ENCODE measurements at regions not wholly inside any gene's neighbourhood (a gene's known extent, or its start where the extent isn't known, plus 50 kb on each side); places are given as distances from the start of the nearest gene placed in this dataset.

DNA sequence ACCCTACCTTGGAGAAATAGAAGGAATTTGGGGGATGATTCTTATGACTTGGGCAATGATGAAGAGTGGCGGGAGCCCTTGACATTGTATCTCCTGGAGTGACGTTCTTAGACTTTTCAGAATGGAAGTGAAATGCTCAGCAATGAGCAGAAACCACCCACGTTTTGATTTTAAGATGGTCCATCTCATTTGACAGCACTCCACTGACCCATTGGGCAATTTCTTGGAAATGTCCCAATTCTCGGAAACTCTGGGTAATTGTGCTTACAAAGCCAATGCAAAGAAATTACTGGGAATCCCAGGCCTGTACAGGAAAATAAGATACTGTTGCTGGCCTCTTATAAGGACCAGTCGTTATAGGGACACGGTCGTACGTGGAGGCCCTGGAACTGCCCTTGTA, 170.0 kb upstream of the COPS8 start:
- TF ChIP-seq EP300 (IDR thresholded peaks at IDR 0.05) (no peak), POLR2AphosphoS5 (IDR thresholded peaks at IDR 0.05) (no peak), POLR2A (IDR thresholded peaks at IDR 0.05) (no peak)
- TF ChIP-seq, protein P1, sequence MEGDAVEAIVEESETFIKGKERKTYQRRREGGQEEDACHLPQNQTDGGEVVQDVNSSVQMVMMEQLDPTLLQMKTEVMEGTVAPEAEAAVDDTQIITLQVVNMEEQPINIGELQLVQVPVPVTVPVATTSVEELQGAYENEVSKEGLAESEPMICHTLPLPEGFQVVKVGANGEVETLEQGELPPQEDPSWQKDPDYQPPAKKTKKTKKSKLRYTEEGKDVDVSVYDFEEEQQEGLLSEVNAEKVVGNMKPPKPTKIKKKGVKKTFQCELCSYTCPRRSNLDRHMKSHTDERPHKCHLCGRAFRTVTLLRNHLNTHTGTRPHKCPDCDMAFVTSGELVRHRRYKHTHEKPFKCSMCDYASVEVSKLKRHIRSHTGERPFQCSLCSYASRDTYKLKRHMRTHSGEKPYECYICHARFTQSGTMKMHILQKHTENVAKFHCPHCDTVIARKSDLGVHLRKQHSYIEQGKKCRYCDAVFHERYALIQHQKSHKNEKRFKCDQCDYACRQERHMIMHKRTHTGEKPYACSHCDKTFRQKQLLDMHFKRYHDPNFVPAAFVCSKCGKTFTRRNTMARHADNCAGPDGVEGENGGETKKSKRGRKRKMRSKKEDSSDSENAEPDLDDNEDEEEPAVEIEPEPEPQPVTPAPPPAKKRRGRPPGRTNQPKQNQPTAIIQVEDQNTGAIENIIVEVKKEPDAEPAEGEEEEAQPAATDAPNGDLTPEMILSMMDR (IDR thresholded peaks at IDR 0.05): no peak
- WGBS, 2 donors: 83 to 91% methylated on average over 8 of the region's 8 CpGs
- no peak for DNase-seq

DNA sequence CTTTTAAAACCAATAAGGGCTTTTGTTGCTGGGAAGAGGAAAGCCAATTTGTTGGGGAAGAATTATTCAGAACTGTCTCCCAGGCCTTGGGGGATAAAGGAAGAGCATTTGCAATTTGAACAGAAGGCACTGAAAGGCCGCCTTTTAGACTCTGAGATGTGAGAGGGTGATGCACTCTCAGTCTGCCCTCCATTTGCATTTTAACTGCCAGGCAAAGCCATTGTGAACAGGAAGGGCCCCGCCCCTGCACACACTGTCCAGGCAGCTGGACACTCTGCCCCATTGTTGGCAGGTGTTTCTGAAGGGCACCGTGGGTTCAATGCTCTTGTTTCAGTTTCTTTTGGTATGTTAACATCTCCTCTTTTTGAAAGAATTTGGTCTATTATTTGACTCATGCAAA, 169.5 kb upstream of the COPS8 start:
- Histone ChIP-seq H3K27me3 (peaks cover 0 to 3% (median 0%) of the 10 kb centered on the region in 3 donors), H3K4me3 (no peak overlapping the region), H3K4me1 (no peaks in the 10 kb centered on the region), H3K27ac (no peak overlapping the region), H3K36me3 (no peaks in the 10 kb centered on the region), H3K9me3 (no peaks in the 10 kb centered on the region)
- intact Hi-C loops (cut with DNase I): no loop called here
- no peak for DNase-seq
- no peak for TF ChIP-seq POLR2A (IDR thresholded peaks at IDR 0.05)
- TF ChIP-seq, protein P1 (IDR thresholded peaks at IDR 0.05): no peak
- no peak for TF ChIP-seq POLR2AphosphoS5 (IDR thresholded peaks at IDR 0.05)
- TF ChIP-seq EP300 (IDR thresholded peaks at IDR 0.05): no peak
- 39 to 74% methylated on average over 3 of the region's 3 CpGs for WGBS, 2 donors

More for the DNA sequence above, 170.0 kb upstream of the COPS8 start:
- intact Hi-C loops (cut with DNase I): no loop called here
- Histone ChIP-seq H3K36me3 (no peaks in the 10 kb centered on the region), H3K27me3 (peaks cover 0 to 3% (median 0%) of the 10 kb centered on the region in 3 donors), H3K9me3 (no peaks in the 10 kb centered on the region), H3K4me1 (no peaks in the 10 kb centered on the region), H3K4me3 (no peak overlapping the region), H3K27ac (no peak overlapping the region)

DNA sequence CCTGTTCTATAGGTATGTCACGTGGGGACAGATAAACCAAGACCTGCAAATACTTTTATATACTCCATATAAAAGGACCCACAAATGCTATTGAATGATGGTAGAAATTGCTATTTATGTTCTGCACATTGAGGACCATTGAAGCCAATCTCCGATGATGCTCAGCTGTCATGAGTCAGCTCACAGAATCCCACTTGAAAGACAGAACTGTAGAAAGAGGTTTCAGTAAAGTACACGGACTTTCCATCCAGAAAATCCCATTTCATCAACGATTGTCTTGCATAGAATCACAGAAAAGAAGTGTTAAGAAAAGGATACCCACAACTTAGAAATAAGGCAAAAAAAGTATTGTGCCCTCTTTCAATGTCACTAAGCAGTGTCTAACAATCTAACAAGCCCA, 169.0 kb upstream of the COPS8 start:
- Histone ChIP-seq H3K36me3 (no peaks in the 10 kb centered on the region), H3K27ac (no peak overlapping the region), H3K4me1 (no peaks in the 10 kb centered on the region), H3K27me3 (peaks cover 0 to 3% (median 0%) of the 10 kb centered on the region in 3 donors), H3K9me3 (no peaks in the 10 kb centered on the region), H3K4me3 (no peak overlapping the region)
- WGBS, 2 donors: 75 to 87% methylated on average over 4 of the region's 4 CpGs
- intact Hi-C loops (cut with DNase I): no loop called here
- TF ChIP-seq, protein P1 (IDR thresholded peaks at IDR 0.05): no peak
- TF ChIP-seq POLR2A (IDR thresholded peaks at IDR 0.05): no peak
- TF ChIP-seq POLR2AphosphoS5 (IDR thresholded peaks at IDR 0.05): no peak
- TF ChIP-seq EP300 (IDR thresholded peaks at IDR 0.05): no peak
- no peak for DNase-seq

DNA sequence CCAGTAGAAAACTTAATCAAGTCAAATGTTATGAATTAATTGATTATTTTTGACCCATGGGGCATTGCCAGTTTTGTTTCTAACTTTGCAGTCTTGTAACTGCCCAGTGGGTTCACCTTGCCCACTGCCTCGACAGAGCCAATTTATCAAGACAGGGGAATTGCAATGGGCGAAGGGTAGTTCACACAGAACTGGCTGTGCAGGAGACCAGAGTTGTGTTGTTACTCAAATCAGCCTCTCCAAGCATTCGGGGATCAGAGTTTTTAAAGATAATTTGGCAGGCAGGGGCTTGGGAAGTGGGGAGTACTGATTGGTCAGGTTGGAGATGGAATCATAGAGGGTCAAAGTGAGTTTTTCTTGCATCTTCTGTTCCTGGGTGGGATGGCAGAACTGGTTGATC, 168.5 kb upstream of the COPS8 start:
- Histone ChIP-seq H3K4me3 (no peak overlapping the region), H3K4me1 (no peaks in the 10 kb centered on the region), H3K36me3 (no peaks in the 10 kb centered on the region), H3K9me3 (no peaks in the 10 kb centered on the region), H3K27me3 (peaks cover 0 to 3% (median 0%) of the 10 kb centered on the region in 3 donors), H3K27ac (no peak overlapping the region)
- intact Hi-C loops (cut with DNase I): no loop called here
- WGBS, 2 donors: 86 to 92% methylated on average over 3 of the region's 3 CpGs
- no peak for DNase-seq
- TF ChIP-seq POLR2AphosphoS5 (IDR thresholded peaks at IDR 0.05): no peak
- no peak for TF ChIP-seq POLR2A (IDR thresholded peaks at IDR 0.05)
- no peak for TF ChIP-seq EP300 (IDR thresholded peaks at IDR 0.05)
- TF ChIP-seq, protein P1 (IDR thresholded peaks at IDR 0.05): no peak

DNA sequence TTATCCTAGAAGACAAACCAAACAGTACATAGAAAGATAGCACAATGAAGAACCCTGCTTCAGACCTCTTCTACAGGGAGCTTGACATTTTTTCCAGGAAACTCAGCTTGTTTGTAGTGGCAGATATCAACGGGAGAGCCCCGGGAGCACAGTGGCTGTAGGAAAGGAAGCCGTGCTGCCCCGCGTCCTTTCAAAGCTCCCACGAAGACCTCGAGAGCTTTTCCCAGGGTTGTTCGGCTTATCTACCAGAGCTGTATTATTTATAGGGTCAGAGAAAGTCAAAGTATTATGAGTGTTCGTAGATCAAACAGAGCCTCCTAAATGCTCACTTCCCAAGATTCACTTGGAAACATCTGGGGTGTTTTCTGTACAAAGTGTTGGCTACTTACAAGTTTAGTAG, 167.1 kb upstream of the COPS8 start:
- no peak for DNase-seq
- peaks cover 0 to 3% (median 0%) of the 10 kb centered on the region in 3 donors for H3K27me3 ChIP-seq
- no peaks in the 10 kb centered on the region for H3K9me3 ChIP-seq
- H3K4me1 ChIP-seq: no peaks in the 10 kb centered on the region
- 56 to 67% methylated on average over 9 of the region's 9 CpGs for WGBS, 2 donors
- H3K27ac ChIP-seq: no peak overlapping the region
- TF ChIP-seq POLR2A (IDR thresholded peaks at IDR 0.05): no peak
- TF ChIP-seq POLR2AphosphoS5 (IDR thresholded peaks at IDR 0.05): no peak
- TF ChIP-seq, protein P1 (IDR thresholded peaks at IDR 0.05): no peak
- TF ChIP-seq EP300 (IDR thresholded peaks at IDR 0.05): no peak
- no peak overlapping the region for H3K4me3 ChIP-seq
- intact Hi-C loops (cut with DNase I): no loop called here
- no peaks in the 10 kb centered on the region for H3K36me3 ChIP-seq
